Activated CD4-positive, alpha-beta T cell treated with anti-CD3 and anti-CD28 coated beads for 24 hours (primary cell): ENCODE measurements at regions not wholly inside any gene's neighbourhood (a gene's known extent, or its start where the extent isn't known, plus 50 kb on each side); places are given as distances from the start of the nearest gene placed in this dataset.

Source experiments
- DNase-seq, 2 donors: peaks; one replicate each; pipeline ENCODE4 v3.0.0-alpha.2; 2020; ENCODE audit warnings: low read depth in 2 of 2

DNA sequence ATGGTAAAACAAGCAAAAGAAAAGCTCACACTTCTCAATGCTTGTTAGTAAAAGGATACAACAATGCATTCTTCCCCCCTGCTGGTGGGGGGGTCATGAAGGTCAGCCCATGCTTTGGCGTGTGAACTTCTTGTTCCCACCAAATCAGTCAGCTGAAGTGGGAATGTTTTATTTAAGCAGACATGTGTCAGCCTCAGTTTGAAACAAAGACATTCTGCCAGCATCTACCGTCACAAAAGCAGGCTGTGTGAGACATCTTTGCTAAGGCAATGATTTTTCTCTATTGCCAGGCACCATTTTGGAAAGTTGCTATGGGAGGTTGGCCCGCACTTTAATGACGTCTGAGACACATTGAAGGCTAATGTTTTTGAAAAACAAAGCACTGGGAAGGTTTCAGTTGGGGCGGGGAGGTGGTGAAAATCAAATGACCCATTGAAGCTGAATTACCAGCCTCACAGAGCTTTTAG, 206.6 kb downstream of the TLE3 start:
- DNase-seq, result no peak

DNA sequence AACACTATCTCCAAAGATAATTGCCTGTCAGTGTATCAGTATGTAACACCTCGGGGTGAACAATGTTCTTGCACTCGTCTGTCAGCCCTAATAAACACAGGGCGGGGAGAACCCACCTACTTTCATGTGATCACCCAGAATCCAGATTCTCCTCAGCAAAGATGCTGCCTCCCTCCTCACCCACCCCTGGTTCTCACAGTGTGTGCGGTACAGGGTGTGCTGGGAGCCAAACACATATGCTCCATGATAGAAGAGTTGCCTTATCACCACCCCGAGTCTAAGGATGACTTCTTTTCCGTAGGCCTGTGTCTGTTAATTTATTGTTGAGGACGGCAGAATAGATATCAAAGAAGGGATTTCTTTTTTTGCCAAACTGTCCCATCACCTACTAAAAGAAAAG, 206.1 kb downstream of the TLE3 start:
- DNase-seq, result no peak

DNA sequence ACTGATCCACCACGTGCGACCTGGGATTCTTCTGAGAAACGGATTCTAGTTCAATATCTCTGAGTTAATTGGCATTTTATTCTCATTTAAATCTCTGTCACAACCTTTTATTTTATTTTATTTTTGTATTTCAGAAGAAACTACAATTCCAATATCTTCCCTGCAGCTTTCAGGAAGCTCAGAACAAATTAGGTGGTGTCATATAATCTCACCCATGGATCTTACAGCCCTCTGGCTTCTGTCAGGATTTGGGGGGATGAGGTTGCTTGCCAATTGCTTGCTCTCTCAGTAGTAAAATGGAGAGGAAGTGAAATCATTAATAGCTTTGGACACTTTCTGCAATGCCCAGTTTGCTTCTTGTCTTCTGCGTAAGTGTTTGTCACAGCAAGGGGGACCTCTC, 205.4 kb downstream of the TLE3 start:
- DNase-seq, result no peak

DNA sequence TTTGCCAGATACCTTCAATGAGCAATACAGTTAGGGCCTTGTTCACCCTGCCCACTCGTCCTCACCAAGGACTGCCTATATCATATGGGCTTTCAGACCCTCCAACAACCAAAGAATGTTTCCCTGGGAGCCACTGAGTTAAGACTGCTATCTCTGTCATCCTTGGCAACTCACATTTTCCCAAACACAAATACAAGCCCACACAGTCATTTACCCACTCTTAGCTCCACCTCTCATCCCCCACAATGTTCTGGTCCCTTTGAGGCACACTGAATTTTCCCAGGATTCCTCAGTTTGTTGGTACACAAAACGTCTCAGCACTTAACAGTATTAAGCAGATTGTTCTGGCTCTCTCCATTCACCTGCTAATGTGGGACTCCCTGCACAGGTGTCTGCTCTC, 204.6 kb downstream of the TLE3 start:
- no peak for DNase-seq

DNA sequence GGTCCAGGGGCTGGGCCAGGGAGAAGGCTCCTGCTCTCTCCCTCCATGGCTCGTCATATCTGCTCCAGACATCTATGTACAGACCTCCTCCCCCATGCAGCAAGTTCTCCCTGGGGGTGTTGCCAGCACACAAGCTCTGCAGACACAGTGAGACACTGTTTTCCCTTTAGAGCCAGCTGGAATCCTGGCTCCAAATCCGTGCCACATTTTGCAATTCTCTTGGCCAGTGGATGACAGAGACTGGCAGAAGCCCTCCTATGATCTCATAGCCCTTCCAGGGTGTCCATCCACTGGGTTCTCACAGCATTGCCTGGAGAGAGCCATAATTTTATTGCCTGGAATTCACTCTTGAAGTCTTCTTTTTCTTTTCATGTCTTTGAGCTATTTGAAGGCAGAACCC, 203.9 kb downstream of the TLE3 start:
- no peak for DNase-seq

DNA sequence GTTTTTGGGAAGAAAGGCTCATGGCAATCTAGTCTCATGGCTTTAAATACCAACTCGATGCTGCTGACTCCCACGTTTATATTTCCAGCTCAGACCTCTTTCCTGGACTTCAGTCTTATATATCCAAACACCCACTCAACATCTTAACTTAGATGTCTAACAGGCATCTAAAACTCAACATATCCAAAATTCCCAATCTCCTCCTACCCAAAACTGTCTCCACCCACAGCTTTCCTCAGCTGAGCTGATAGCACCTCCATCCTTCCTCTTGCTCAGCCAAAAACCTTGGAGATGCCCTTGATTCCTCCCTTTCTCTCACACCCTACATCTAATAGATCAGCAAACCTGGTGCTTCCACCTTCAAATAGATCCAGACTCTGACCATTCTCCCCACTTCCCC, 202.5 kb downstream of the TLE3 start:
- no peak for DNase-seq

DNA sequence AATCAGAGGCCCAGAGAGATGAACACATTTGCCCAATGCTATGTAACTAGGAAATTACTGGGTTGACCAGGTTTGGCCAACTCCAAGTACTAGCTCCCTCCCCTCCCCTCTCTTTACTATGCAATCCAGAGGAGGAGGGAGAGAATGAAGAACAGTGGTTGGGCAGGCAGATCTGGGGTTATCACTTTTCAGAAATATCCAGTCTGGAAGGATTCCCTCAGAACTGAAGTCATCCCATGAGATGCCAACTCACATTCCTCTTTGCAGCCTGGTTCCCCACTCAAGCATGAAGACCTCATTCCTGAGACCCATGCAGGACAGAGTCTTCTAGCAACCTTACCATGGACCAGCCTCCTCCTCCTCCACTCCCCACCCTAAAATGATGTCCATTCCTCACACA, 201.1 kb downstream of the TLE3 start:
- no peak for DNase-seq

DNA sequence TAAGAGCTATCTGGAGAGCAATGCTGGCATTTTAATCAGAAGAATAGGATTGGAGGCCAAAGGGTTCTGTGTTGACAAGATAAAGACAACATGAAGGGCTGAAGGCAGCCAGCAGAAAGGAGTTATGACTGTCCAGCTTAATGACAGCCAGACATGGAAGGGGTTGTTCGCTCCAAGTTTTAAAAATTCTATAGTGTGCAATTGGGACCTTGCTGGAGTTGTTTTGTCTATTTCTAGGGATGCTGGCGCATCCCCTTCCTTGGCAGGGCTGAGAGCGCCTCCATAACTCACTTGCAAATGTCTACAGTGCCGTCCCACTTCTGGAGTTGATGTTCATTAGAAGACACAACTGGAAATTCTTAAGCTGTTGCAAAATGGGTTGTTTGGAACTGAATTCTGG, 200.7 kb downstream of the TLE3 start:
- no peak for DNase-seq

DNA sequence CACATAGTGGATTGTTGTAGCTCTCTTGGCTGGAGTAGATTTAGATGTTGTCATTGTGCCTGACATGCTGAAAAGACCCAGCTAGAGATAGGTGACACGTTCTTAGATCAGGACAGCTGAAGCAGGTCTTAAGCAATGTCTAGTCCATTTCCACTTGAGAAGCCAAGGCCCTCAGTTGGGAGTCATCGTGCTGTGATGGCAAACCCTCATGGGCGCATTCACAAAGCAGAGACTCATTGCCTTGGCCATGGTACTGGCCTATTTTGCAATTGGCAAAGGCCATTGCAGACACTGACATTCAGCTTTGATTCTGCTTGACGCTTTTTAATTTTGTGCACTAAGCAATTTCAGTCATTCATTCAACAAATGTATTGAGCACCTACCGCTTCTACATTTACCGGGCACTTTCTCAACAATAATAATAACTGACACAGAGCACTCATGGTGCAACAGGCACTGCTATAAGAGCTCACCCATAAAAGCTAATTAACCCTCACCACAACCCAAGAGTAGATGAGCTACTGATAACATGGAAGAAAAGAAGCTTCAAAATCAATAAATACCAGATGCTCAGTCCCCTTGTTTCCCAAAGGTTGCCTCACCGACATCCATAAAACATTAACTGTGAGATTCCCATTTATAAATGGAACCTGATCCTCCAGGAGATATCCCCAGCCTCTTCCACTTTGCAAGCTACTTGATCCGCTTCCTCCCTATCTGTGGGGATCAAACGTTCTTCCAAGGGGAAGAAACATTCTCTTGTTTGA, 200.1 kb downstream of the TLE3 start:
- DNase-seq, result no peak

DNA sequence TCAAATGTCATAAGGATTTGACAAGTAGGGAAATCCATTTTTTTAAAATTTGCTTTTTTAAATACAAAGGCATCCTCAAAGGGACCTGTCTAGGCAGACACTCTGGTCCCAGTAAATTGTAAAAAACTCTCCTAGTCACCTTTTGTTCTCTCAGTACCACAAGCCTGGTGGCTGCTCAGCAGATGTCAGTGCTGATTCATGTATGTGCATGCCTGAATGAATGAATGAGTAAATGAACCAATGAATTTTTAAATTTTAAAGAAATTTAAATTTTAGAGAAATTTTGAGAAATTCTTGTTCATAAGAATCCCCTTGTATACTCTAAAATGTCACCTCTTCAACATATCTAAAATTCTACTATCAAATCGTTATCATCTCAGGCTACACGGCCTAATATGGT, 199.5 kb downstream of the TLE3 start:
- no peak for DNase-seq

DNA sequence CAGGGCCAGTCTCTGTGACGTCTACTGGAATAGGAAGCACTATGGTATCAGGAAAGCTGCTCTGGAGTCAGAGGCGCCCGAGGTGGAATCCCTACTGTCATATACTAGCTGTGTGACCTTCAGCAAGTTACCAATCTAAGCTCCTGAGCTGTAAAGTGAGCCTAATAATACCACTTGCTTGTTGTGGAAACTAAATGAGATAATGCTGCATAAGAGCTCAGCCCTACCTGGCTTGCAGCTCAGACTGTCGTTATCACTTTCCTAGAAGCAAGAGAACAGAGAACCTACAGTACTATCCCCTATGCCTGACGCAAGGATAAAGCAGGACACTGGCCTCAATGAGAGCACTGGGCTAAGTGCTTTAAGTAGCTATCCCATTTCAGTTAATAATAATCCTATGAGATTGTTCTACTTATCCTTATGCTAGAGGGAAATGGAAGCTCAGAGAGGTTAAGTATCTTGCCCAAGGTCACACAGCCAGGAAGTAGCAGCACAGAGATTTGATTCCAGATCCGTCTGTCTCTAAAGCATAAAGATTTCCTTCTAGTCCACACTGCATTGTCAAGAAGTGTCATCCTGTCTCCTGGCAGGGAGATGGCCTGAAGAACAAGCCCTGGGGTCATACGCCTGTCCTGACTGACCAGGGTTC, 195.2 kb downstream of the TLE3 start:
- DNase-seq, result no peak

DNA sequence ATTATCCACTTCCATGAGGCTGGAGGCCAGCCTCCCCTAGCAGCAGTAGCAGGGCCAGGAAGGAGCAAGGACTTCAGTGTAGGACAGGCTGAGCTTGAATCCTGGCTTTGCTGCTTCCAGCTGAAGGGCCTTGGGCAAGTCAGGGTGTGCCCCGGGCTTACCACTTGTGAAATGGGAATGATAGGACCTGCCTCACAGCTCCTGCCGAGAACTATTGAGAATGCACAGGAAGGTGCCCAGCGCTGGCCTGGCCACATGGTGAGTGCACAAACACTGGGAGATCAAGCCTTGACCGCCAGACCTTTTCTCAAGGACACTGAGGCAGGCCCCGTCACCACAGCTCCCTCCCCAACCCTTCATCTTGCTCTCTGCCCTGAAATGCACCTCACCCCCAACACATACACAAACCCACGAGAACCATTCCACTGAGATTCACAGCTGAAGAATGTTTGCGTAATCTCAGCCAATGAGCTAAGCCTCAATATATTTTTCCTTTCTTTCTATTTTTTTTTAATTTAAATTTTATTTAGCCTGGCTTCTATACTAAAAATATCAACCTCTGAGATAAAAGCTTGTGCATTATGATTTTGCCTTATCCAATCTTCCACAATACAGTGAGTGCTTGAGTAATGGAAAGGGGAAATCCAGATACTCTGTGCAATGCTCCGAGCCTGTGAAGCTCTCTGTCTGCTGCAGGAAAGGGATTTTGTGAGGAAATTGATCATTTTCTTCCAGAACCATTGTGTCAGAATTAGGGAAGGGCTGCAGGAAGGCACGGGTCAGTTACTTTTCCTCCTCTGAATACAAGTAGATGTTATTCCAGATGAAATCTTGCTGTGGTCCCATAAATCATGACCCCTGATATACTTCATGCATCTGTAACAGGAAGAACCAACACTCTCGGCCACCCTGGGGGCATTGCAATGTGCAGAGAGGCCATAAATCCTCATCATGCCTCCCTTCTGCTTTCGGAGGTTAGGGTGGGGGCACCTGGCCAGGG, 193.9 kb downstream of the TLE3 start:
- no peak for DNase-seq

DNA sequence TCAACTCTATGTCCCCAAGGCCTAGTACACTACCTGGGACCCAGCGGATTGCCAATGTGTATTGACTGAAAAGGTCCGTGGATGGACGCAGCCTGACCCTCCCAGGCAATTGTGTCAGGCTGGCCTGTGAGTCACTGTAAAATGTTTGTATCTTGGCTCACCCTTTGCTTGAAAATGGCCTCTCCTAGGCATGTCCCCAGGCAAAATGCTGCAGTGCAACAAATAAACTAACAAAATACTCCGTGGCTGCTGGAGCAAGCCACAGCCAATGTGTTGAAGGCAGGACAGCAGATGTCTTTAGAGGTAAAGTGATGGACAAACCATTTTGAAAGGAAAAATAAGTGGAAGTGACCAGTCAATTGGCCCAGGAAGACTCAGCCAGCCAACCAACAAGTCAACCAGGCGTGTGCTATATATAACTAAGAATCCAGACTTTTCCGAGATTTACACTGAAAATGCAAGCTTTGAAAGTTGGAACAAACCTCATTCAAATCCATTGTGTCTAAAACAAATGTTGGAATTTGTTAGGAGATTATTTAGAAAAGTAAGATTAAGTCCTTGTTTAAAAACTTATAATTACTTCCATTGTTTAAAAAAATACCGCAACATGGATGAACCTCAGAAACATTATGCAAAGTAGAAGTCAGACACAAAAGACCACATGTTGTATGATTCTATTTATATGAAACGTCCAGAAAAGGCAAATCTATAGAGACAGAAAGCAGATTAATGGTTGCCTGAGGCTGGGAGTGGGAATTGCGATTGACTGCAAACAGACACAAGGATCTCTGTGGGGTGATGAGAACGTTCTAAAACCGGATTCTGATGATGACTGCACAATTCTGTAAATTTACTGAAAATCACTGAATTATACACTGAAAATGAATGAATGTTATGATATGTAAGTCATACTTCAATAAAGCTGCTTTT, 191.2 kb downstream of the TLE3 start:
- DNase-seq, result no peak

DNA sequence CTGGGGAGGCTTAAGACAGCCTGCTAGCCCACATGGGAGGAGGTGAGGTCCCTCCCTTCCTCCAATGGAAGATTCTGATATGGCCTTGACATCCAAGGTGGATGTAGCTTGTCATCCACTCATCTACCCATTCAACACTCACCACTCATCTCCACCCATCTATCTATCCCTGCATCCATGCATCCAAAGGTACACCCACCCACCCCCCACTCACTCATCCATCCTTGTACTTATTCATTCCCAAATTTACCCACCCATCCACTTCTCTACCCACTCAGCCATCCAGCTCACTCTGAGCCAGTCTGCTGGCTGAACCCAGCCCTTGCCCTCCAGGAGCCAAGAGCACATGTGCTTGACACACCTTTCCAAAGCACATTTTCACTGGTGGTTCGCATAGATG, 189.7 kb downstream of the TLE3 start:
- DNase-seq, result no peak

DNA sequence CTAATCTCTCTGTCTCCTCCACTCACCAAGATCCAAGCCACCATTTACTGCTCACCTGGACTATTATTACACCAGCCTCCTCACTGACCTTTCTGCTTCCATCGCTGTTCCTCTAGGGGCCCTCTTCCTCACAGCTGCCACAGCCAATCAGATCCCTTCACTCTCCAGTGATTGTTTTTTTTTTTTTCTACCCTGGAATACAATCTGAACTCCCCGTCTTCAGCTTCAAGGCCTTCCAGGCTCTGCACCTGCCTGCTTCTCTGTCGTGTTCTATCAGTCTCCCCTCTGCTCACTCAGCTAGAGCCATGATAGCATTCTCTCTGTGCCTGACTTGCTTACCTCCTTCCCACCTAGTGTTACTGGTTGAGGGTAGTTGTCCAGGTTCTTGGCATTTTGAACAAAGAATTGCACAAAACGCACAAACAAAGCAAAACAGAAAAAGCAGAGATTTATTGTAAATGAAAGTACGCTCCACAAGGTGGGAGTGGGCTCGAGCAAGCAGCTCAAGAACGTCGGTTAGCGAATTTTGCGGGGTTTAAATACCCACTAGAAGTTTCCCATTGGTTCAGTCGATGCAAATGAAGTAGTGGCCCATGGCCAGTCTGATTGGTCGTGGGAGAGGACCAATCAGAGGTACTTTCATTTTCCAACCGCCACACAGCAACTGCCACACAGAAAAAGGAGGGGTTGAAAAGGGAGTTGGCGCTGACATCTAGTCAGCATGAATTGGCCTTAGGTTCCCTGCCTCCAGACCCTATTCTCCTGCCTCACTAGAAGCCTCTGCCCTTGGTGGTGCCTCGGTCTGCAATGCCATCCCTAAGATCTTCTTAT, 188.9 kb downstream of the TLE3 start:
- no peak for DNase-seq

DNA sequence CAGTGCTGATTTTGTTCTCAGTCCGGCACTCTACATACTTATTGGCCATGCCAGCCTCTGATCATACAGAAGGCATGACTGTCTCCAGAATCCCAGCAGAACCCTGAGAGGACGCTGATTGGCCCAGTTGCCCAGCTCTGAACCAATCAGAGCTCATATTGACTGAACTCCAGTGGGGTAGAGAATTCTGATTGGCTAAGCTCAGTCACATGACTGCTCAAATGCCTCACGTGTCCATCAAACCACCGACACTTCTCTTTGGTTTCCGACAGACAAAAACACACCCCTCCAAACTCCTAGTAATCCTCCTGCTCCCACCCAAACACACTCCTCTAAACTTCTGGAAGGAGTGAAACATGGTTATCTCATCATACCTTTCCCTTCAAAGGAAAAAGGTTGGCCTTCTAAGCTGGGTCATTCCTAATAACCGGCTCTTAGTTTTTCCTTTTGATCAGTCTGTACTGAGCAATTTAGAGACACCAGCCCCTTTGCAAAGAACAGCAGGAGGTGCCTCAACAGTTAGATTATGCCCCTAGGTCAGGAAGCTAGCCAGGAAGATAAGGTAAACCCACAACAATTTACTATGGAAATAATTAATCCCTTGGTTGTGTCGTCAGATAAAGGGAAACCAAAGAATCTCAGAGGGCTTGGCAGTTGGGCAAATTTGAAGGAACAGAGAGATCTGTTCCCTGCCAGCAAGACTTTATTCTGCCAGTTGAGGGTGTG, 187.8 kb downstream of the TLE3 start:
- no peak for DNase-seq

DNA sequence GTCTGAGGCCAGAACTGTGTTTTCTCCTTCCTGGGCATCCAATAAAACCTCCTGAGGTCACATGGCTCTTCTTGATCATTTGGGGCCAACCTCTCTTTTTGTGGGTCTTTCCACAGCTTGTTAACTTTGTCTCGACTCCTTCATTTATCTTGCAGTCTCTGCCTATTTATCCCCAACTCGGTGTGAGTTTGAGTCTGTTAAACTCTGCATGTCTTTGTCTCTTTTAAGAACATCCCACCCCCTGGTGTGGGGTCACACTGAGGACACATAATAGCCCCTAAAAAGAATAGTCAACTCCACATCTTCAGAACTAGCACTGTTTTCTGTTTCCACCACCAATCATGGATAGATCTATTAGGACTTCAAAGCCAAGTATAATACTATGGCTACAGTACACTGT, 187.2 kb downstream of the TLE3 start:
- no peak for DNase-seq

DNA sequence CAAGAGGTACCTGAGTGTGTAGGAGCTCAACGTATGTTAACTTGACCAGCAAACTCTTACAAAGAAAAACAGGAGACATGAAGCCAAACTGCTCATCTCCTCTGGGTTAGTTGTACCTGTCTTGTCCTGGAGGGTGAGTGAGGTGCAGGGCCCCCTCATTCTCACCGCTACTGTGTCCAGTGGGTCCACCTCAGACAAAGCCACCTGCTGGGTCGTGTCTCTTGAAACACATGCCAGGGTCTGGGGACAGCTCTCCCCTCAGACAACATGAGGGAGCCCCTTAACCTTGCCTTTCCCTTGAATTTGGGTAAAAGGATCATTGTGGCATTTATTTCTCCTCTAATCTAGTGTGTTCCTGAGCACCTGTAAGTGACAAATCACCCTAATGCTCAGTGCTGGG, 185.6 kb downstream of the TLE3 start:
- no peak for DNase-seq

DNA sequence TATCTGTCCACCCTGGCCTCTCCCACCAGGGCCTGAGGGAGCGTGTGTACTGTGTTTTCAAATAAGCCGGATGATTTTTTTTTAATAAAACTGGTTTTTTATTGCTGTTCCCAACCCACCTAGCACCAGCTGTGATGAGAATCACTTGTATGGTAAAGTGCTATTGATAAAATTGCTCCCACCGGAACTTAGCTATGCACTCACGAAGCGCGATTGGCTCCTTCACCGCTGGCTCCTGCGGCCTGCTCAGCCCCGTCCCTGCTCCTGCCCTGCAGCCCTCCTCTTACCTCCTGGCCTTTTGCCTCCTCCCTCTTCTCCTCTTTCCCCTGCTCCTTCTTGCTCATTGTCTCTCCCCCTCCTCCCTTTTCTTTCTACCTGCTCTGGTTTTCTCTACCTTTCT, 183.7 kb downstream of the TLE3 start:
- no peak for DNase-seq

DNA sequence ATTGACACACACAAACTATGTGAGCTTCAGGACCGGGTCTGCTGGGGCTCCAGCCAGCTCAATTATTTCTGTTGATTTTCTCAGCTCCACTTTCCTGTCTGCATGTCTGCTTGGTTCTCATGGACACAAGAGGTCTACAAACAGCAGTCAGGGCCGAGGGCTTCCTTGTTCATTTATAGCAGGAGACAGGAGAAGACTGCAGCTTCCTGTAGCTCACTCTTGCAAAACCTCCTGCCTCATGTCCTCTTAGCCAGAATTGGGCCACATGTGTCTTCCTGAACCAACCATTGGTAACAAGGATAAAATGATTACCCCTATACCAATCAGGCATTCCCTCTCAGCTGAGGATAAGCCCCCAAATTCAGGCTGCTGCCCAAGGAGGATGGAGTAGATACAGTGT, 182.8 kb downstream of the TLE3 start:
- DNase-seq, result no peak
